HG02970 (cell line): ENCODE measurements at regions not wholly inside any gene's neighbourhood (a gene's known extent, or its start where the extent isn't known, plus 50 kb on each side); places are given as distances from the start of the nearest gene placed in this dataset.
"Not testable (repeated sequence)": the region's sequence is repeated elsewhere in the genome, so short reads cannot be mapped to it uniquely, and the experiment has no call there.

Experiments
- ATAC-seq: cut with Tn5 transposase; IDR thresholded peaks from one replicate; pipeline ENCODE4 v1.9.1; 2021; ENCODE audit warnings: mild to moderate bottlenecking, moderate library complexity, moderate number of reproducible peaks; ENCODE audit not compliant: unreplicated experiment, low FRiP score

- no peak for ATAC-seq
These were observed 90.0 kb upstream of the MDM1 start for GRCh38 chr12:68422159-68422558.

DNA sequence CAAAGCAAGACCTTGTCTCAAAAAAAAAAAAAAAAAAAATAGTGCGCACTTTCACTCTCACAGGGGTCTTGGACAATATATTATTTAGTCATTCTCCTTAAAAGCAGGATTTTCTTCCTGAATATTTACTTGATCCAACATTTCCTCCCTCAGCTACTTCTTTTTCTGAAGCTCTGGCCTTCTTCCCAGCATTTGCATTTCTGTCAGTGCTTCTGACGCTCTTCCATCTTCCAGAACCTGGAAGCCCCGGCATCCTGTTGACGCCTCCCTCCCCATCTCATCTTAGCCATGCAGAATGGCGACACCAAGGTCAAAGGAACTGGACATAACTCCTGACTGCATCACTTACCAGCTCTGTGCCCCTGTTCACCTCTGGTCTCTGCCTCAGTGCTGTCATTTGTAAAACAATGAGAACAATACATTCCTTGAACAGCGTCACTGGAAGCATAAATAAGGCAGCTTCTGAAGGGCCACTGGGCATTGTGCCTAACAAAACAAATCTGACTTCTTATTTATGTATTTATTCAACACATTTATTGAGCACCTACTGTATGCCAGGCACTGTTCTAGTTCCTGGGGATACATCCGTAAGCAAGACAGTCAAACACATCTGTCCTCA, 90.9 kb upstream of the MDM1 start:
- ATAC-seq: no peak

GRCh38 chr12:68425998-68426397, 93.8 kb upstream of the MDM1 start:
- no peak for ATAC-seq

DNA sequence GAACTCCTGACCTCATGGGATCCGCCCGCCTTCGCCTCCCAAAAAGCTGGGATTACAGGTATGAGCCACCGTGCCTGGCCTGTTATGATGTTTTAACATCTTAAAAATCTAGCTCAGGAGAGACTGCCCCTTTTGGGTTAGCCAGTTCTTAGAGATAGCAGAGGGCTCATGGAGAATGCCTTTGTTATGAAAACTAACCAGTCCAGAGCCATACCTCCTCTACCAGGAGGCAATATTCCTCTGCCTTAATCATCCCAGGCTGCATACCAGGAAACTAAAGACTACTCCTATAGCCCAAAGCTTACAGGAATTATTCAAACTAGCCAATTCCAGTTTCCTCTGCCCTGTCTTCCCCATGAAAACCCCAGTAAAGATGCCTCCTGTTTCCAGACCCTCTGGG, 96.0 kb upstream of the MDM1 start:
- no peak for ATAC-seq

GRCh38 chr12:68428724-68429501, 96.8 kb upstream of the MDM1 start:
- ATAC-seq: no peak

GRCh38 chr12:68429696-68430095, 97.5 kb upstream of the MDM1 start:
- ATAC-seq: no peak

- ATAC-seq: no peak
These were observed 99.6 kb upstream of the MDM1 start for GRCh38 chr12:68431786-68432185.

- no peak for ATAC-seq
These were observed 100.5 kb upstream of the MDM1 start for GRCh38 chr12:68432622-68433021.

DNA sequence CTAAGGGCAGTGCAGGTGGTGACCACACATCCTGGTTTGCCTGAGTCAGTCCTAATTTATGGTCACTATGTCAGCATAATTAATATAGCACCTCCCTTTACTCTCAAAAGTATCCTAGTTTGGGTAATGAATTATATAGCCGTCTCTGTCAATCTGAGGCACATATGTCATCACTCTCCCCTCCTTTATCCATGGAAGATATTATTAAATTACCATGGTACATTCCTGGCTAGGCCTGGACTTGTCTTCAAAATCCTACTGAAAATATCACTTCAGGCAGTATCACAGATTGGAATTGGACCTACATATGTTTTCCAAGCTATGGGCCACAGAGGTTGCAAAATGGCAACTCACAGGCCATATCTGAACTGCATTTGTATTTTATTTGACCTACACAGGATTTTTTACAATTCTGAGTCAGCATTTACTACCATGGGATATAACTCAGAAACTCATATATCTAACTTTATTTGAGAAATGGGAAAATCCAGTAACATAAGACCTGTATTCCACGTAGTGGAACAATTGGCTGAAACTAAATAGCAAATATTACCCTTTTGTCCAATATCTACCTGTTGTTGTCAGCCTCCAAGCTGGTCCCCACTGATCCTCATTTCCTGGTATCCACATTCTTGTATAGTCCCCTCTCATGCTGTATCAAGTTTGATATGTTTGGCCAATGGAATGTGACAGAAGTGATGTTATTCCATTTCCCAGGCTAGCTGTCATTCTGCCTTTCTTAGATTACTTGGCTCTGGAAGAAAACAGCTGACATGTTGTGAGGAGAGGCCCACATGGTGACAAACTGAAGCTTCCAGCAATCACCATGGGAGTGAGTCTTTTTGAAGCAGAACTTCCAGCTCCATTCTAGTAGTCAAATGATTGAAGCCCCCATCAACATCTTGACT, 102.5 kb upstream of the MDM1 start:
- ATAC-seq: no peak

- no peak for ATAC-seq
These were observed 103.1 kb upstream of the MDM1 start for GRCh38 chr12:68435299-68435637.

GRCh38 chr12:68435816-68436215, 103.7 kb upstream of the MDM1 start:
- no peak for ATAC-seq

DNA sequence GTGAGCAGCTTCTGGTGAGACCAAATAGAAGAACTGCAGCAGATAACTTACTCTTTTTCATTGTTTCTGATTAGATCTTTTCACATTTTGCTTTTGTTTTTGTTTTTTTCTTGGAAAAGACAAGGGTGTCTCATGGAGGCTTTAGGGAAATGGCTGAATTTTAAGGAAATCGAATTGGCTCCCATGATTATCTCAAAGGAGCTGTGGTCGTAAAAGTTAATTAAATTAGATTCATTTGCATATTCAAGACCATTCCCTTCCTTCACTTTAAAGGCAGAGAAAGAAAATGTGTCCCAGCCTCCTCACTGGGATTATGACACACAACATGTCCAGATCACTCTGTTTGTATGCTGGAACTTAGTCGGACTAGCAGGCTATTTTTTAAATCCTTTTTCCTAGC, 106.4 kb upstream of the MDM1 start:
- ATAC-seq: no peak

DNA sequence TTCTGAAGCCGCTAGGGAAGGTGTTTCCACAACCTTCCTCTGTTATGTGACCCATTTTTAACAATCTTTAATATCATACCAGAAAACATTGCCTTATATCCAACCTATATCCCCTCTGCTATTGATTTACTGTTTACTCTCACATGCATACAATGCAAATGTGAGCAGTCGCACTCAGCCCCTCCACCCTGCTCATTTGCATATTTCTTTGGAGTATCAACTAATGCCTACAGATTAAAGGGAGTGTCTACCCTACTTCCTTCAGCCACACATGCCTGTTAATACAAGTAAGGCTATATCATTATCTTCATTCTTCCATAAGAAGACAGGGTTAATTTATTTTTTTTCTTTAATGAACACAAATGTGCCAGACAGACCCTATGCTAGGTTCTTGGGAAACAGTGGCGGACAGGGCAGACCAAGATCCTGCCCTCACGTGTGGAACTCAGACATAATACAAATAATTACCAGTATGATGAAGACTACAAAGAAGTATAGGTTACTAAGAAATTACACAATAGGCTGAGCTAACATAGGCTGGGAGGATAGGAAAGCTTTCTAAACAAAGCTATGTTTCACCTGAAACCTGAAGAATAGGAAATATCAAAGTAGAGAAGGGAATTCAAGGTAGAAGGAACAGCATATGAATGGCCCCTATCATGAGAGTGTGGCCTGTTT, 107.3 kb upstream of the MDM1 start:
- no peak for ATAC-seq

- no peak for ATAC-seq
These were observed 108.0 kb upstream of the MDM1 start for GRCh38 chr12:68440068-68440581.

- no peak for ATAC-seq
These were observed 109.0 kb upstream of the MDM1 start for GRCh38 chr12:68441167-68441566.

DNA sequence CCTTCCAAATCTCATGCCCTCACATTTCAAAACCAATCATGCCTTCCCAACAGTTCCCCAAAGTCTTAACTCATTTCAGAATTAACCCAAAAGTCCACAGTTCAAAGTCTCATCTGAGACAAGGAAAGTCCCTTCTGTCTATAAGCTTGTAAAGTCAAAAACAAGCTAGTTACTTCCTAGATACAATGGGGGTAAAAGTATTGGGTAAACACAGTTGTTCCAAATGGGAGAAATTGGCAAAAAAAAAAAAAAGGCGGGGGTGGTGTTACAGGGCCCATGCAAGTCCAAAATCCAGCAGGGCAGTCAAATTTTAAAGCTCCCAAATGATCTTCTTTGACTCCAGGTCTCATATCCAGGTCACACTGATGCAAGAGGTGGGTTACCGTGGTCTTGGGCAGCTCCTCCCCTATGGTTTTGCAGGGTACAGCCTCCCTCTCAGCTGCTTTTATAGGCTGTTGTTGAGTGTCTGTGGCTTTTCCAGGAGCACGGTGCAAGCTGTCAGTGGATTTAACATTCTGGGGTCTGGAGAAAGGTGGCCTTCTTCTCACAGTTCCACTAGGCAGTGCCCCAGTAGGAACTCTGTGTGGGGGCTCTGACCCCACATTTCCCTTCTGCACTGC, 110.3 kb upstream of the MDM1 start:
- not testable (repeated sequence) for ATAC-seq

DNA sequence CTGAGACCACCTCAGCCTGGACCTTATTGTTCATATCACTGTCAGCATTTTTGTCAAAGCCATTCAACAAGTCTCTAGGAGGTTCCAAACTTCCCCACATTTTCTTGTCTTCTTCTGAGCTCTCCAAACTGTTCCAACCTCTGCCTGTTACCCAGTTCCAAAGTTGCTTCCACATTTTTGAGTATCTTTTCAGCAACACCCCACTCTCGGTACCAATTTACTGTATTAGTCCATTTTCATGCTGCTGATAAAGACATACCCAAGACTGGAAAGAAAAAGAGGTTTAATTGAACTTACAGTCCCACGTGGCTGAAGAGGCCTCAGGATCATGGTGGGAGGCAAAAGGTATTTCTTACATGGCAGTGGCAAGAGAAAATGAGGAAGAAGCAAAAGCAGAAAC, 111.5 kb upstream of the MDM1 start:
- ATAC-seq: not testable (repeated sequence)

GRCh38 chr12:68445824-68446223, 113.7 kb upstream of the MDM1 start:
- no peak for ATAC-seq

DNA sequence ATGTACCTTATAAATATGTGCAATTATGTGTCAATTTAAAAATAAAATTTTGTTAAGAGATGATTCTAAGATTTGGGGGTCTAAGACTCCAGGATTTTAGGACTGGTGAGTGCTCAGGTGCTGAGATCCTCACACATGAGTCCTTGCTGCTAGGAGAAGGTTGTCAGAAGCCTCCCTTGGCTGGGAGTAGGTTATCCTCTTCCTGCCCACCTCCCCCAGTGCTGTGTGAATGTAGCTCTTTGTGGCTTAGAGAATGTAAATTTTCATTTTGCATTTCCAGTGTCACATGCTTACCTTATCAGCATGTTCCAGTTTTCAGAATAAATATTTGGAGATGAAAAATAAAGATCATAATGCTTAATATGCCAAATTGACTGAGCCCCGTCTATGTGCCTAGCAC, 114.2 kb upstream of the MDM1 start:
- ATAC-seq: no peak
